GM18520 (cell line): ENCODE measurements at regions not wholly inside any gene's neighbourhood (a gene's known extent, or its start where the extent isn't known, plus 50 kb on each side); places are given as distances from the start of the nearest gene placed in this dataset.

ENCODE experiments used
- ATAC-seq: cut with Tn5 transposase; IDR thresholded peaks from one replicate; pipeline ENCODE4 v1.9.1; 2021; ENCODE audit not compliant: unreplicated experiment

DNA sequence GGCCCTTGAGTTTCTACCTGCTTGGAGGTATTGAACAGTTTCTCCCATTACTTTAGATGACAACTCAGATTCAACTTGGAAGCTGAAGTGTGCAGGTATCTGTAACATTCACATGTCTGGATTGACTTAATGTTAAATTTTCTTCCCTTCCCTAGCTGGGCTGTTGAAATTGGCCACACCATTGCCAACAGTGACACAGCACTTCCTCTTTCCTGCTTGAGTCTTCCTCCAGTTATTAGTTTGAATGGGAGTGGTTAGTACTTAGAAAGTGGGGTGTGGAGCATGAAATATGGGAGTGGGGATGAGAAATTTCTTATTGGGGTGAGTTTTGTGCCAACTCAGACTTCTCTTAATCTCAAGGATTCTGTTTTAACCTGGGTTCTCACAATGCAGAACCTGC, 454.9 kb downstream of the KCNJ2 start:
- ATAC-seq = no peak

DNA sequence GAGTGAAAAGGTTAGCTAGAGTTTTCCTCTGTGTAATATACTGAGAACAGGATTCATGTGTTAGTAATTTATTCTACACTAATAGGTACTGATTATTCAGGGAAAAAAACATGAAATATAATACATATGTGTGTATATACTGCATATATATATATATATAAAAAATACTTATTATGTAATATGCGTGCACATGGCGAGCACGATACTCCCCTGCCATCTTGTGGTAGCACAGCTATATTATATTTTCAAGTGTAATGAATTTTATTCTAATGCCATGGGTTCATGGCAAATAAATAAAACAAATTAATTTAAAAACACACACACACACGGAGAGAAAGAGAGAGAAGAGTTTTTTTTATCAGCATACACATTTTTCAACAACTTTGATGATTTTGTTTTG, 460.6 kb downstream of the KCNJ2 start:
- no peak for ATAC-seq

DNA sequence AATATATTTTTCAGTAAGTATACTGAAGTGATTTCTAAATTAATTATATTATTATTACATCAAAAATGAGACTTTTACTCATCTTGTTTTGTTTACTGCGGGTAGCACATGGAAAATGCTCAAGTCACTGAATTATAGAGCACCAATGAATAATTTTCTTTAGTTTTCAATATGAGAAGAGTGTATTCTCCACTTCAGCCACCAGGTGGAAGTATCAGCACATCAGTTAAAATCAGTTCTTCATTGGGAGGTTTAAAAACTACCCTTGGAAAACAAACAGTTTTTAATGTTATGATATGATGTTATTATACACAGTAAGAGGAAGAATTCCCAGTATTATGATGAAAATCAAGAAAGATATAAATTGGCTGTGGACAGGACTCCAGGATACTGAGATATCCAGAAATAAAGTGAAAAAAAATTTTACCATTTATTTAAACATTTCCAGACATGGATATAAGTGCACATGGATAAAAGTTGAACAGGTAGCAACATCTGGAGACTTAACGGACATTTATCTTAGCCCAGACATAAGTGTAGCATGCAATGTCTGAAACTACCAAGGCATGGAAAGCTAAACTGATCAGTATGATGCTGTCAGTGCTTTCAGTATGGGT, 467.3 kb downstream of the KCNJ2 start:
- no peak for ATAC-seq

DNA sequence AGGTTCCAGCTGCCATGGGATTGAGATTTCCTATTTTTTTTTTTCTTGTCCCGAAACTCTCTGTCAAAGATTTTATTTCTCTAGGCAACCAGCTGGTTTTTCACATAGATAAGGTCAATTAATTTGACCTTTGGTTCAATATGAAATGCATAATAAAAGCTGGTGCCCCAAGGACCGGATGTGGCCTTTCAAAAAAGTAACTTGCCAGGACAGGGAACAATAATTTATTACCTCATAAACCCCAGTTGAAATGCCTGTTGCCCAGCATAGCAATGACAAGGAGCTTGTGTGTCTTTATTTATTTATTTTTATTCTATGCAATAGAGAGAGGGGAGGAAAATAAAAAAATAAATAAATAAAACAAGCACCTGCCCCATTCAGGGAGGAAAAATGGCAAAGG, 472.7 kb downstream of the KCNJ2 start:
- no peak for ATAC-seq

DNA sequence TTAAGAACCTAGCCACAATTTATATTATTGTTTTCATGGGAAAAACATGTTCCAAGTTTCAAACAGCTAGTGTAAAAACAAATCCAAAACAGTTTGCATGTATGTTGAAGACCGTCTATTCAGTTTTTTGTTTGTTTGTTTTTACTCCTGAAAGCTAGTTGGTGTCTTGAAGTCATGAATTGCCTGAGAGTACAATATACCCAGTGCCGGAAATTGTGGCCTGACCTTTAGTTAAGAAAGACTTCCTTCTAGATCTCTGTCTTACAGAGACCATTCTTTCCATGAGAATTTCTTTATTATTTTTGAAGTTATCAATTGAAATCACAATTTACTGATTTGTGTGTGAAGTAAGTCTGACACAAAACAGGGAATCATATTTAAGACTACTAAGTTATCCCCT, 474.8 kb downstream of the KCNJ2 start:
- ATAC-seq = no peak

DNA sequence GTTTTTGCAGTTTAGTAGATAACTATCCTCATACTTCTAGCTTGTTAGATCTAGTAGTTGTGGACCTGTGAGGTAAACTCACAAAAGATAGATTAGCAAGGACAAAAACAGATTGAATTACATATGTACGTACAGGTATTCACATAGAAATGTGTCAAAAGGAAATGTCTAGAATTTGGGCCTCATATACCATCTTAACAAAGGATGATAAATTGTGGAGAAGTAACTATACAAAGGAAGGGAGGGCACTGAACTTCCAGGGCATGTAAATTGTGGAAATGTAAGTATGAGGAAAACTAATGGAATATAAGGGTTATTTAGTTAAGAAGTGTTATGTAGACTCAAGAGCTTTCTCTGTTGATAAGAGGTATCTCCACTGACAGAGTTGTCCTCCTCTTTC, 477.3 kb downstream of the KCNJ2 start:
- ATAC-seq = no peak

DNA sequence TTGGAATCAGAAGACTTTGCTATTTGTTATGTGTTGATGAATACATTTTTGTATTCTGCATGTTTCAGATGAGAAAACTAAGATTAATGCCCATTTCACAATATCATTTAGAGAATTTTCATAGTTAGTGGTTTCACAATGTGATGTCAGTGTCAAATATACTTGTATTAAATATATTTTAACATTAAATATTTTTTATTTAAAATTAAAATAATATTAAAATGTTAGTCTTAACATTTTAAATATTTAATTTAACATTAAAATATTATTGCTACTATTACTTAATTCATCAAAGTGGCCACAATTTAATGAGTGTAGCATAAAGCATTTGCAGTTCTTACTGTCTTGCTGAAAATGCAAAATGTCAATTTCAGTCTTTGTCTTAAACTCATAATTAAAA, 478.8 kb downstream of the KCNJ2 start:
- no peak for ATAC-seq

DNA sequence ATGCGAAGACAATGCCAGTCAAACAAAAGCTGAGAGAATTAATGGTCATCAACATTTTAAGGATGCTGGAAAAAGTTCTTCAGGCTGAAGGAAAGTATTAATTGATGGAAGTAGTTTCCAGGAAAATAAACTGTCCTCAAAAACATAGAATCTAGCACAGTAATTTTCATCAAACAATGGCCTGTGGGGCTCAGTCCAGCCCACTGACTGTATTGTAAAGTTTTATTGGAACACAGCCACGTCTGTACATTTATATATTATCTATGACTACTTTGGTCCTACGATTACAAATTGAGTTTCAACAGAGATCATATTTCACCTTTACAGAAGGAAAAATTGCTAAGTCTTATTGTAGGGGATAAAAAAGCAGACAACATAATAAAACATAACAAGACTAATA, 484.5 kb downstream of the KCNJ2 start:
- ATAC-seq = no peak

DNA sequence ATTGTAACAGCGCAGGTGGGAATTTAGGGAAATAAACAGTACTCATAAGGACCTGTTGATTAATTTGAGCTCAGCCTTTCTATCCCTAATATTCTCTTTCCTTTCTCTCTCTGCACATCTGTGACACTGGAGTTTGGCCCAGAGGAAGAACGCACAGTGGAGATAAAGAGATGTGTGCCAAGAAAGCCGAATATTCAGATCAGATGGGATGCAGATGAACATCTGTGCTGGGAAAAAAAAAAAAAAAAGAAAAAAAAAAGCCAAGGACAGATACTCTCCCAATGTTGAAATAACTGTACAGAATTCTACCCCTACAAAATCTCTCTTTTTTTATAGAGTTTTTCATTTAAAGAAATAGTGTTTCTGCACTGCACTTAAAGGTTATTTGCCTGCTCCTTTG, 485.4 kb downstream of the KCNJ2 start:
- ATAC-seq = no peak

DNA sequence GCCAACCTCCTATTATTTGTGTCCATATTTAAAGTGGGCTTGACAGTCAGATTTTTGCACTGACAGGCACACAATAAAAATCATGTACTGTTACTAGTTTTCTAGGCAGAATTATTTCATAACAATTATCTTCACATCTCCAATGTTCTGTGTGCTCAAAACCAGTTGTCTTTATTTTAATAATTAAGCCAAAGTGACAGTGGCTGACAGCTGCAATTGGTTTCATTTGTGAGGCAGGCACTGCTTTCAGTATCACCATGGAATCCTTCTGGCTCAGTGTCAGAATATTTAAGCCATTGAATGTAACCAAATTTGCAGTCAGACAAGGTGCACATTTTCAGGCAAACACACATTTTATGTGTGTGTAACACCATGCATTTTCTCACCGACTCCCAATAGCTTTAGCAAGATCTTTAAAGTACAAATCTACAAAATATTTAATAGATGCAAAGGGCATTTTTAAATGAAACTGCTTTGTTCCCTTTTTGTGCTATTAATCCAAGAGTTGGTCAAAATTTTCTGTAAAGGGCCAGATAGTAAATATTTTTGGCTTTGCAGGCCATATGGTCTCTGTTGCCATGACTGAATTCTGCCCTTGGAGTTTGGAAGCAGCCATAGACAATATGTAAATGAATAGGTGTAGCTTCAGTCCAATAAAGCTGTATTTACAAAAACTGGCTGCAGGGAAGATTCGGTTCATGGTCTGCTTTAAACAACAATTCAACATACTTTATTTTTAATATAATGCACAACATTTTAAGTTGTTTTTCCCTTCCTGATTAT, 486.0 kb downstream of the KCNJ2 start:
- no peak for ATAC-seq

DNA sequence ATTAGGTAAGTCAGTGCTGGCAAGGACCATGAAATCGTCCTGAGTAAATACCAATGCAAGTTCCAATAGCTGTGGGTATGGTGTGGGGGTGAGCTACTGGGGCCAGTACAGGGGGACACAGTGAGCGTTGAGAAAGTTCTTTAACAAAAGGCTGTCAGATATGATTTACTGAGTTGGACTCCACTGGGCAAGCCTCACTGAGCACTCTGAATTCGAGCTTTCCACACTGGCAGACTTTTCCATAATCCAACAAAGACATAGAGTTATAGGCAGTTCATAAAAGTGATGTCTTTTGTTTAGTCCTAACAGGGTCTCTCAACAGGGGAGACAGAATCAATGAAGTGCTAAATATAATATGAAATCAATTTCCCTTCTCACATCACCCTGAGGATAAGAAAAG, 489.0 kb downstream of the KCNJ2 start:
- ATAC-seq = no peak

DNA sequence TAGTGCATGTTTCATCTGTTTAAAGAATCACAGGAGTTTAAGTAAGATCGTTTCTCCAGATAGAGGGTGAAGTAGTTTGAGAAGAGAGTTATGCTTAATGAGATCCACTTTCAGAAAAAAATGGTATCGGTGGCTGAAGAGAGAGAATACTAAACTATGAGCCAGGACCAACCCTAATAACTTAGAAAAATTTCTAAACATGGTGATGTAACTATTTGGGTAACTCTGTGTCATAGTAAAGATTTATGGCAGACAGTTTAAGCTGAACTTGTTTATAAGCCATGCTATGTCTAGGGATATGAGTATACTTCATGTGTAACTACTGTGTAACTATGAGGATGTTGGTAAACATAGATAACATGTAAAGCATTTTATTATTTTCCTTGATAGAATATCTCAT, 489.5 kb downstream of the KCNJ2 start:
- ATAC-seq = no peak

DNA sequence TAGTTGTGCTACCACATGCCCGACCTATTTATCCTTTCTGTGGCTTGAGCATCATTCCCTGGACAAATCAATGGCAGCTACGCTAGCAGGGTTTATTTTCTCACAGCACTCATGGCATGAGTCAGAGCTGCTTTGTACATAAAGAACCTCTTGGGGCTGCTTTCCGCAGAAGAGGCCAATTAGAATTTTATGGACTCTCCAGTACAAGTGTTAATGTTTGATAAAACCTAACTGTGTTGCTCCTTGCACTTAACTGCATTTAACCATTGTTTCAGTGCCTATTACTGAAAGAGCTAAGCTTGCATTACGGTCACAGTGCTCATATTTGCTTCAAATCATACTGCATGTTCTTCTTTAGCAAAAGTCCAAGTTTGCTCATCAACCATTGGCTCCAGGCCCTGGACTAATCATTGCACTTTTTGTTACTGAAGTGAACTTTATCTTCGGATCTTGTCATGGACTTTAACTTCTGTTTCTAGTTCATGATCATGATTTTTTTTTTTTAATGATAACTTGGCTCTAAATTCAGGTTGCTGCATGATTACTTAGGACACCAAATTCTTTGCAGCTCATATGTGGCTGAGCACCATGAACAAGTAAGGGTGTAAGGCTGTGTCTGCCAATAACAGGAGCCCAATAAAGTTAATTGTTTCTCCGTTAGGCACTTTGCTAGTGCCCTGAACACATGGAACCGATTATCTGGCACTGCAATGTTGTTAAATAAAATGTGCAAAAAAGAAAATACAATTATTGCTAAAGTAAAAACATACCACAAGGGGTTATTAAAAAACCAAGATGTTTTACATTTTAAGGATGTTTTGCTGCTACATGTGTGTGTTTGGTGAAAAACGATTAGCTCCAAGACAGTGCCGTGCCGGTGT, 492.2 kb downstream of the KCNJ2 start:
- no peak for ATAC-seq

DNA sequence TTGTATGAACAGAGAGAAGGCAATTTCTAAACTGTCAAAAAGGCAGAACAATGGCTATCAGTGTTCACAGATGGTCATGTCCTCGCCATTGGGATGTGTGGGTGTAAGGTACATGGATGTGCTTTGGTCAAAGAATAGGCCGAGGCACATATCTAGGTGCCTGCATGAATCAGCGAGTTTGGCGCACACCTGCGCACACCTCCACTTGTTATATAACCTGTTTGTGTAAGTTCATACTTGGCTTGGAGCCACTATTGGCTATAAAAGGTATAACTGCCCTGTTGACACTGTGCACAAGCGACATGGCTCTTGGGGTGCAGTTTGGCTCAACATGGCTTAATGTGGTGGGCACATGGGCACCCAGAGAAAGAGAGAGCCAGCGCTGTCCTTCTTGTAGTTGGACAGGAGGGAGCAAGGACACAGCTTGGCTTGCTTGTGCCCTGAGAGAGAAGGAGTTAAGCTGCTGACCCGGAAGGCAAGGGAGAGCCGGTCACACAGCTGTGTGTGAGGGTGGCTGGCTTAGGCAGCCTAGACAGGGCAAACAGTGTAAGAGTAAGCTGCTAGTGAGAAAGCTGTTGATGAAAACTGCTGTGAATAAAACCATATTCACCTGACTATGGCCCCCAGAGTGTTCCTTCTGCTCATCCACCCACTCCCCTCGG, 499.1 kb downstream of the KCNJ2 start:
- no peak for ATAC-seq

DNA sequence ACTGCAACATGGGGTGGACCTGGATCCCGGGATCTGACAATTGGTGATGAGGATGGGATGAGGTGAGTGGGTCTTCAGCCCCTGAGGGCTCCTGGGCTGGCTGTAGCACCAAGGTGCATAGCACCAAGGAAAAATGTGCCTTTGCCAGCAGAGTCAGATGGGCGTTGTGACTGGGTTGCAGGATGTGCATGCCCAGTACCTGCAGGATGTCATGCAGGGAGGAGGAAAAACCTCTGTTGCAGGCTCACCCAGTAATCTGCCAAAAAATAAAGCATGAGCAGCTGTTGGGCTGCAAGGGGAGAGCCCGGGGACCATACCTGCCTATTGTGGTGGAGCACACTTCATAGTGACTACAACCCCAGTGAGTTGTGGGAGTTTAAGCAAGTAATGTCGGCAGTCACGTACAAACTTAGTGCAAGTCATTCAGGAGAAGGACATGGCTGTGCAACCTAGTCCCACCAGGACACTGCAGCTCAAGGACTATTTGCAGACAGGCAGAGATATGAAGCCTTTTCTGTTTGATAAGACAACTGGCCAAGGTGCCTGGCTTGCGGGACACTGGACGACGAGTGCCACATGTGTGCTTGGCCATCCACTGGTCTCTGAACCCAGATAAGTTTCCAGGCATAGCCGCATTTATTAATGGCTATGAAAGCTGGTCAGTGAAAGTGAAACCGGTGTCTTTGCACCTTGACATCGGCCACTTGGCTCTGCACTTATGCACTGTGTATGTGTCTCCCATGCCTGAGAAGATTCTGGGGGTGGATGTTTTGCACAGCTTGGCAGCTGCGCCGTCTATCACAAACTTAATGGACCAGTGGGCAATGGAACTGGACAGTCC, 499.8 kb downstream of the KCNJ2 start:
- no peak for ATAC-seq

DNA sequence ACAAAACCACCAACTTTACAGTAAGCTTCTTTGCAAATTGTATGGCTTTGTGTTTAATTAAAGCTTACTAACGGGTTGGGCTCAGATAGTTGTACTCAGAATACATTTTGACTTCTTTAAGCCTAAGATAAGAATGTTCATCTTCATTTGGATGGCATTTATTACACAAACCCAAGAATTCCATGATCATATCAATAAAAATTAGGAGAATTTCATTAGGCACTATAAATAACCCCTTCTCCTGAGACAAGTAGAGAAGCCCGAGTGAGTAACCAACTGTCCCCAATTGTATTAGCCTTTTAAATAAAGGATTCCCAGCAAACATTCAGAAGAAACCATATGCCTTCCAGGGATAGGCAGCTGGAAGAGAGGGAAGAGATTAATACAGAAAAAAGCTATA, 504.7 kb downstream of the KCNJ2 start:
- ATAC-seq = no peak

DNA sequence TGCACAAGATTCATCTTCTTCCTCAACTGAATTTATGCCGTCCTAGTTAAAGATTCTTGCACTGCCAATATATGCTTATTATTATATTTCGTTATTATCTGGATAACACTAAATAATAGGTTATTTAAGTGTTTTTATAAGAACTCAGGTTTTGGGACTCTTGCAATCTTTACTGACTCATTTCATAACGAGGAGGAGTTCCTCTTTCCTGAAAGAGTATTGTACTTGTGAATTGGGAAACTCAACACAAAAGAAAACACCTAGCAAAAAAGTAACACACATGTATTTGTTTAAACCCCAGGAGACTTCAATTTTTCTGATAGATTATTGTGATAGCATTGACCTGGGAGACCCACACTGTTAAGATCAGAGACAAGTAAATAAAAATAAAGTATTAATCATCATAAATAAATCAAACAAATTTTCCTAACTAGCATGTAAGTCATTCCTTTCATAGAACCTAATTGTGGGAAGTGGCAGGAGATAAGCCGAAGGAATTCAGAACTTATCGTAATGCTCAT, 505.8 kb downstream of the KCNJ2 start:
- no peak for ATAC-seq

DNA sequence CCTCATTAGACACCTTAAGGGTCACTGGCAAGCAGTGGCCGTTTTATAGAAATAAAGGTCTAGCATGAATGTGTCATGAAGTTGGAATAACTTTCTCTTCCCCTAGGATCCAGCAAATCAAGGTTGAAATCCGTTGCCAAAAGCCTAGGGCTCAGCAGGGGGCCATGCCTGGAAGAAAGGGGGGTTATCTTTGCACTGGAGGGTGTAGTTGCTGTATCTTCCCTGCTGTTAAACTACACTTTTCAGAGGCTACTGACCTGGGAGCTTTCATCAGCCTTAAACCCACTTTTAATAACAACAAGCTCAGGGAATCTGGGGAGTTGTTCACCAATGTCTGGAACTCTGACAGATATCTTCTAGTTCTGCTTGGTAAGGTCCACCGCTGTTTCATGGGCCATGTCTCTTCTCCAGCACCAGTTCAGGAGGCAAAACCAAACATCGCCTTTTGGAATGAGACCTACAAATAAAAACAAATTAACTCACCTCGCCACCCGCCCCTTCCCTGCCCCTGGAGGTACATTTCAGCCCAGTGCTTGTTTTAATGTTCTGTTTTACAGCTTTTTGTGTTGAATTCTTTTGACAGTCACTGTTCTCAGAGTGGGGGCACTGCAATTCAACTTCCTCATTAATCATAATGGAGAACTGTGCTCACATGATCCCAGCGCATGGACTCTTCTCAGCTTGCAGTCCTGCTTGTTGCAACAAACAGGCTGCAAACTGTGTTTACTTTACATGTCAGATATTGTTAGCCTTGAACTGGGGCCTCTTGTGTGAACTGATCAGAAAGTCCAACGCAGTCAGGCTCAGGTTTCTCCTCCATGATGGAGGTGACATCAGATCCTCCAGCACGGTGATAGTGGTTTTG, 508.7 kb downstream of the KCNJ2 start:
- ATAC-seq = no peak

DNA sequence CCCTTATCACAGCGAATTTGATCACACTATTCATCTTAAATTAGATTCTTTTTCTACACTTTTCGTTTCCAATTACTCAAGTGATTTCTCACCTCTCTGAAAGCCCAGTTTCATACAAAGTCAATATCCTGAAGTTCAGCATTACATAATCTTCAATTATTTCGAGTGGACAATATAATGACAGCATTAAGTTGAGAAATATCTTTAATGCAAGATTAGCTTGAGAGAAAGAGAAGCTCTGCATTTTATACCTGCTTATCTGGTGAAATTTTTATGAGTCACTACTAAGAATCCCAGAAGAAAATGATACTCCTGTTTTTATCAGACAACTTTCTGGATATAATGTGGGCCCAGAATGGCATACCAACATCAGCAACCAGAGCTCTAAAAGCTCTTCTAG, 509.6 kb downstream of the KCNJ2 start:
- ATAC-seq = no peak
